ENCODE measurements at regions not wholly inside any gene's neighbourhood (a gene's known extent, or its start where the extent isn't known, plus 50 kb on each side); places are given as distances from the start of the nearest gene placed in this dataset.
"Not testable (repeated sequence)": the region's sequence is repeated elsewhere in the genome, so short reads cannot be mapped to it uniquely, and the experiment has no call there.

- DNase-seq (ENCODE audit: low read depth) = no peak
Measured at GRCh38 chr3:170651260-170651845, 65.5 kb upstream of the SLC7A14 start.

DNA sequence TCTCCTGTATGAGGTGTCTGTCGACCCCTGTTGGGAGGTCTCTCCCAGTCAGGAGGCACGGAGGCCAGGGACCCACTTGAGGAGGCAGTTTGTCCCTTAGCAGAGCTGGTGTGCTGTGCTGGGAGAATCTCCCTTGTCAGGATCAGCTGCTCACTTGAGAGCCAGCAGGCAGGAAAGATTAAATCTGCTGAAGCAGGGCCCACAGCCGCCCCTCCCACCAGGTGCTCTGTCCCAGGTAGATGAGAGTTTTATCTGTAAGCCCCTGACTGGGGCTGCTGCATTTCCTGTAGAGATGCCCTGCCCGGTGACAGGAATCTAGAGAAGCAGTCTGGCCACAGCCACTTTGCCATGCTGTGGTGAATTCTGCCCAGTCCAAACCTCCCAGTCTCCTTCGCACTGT, 64.7 kb upstream of the SLC7A14 start:
- DNase-seq (ENCODE audit: low read depth) = not testable (repeated sequence)

- no peak for DNase-seq (ENCODE audit: low read depth)
Measured at GRCh38 chr3:170644711-170645110, 58.8 kb upstream of the SLC7A14 start.

DNA sequence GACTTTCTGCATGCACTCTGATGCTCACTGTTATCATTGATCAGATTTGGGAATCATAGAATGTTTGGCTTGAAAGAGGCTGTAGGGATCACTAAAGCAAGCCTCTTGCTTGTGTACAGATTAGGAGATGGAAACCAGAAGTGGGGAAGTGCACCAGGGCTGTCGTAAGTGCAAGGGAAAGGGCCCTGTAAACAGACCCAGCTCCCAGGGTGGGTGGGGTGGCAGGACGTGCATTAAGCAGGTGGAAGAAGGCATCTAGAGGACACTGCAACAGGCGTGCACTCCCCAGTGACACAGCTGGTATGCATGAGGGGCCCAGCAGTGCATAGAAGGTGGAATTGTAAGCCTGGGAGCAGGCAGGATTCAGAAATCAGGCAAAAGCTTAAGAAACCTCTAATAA, 58.0 kb upstream of the SLC7A14 start:
- DNase-seq (ENCODE audit: low read depth) = no peak

- DNase-seq (ENCODE audit: low read depth) = no peak
Measured at GRCh38 chr3:170642882-170643601, 57.2 kb upstream of the SLC7A14 start.

DNA sequence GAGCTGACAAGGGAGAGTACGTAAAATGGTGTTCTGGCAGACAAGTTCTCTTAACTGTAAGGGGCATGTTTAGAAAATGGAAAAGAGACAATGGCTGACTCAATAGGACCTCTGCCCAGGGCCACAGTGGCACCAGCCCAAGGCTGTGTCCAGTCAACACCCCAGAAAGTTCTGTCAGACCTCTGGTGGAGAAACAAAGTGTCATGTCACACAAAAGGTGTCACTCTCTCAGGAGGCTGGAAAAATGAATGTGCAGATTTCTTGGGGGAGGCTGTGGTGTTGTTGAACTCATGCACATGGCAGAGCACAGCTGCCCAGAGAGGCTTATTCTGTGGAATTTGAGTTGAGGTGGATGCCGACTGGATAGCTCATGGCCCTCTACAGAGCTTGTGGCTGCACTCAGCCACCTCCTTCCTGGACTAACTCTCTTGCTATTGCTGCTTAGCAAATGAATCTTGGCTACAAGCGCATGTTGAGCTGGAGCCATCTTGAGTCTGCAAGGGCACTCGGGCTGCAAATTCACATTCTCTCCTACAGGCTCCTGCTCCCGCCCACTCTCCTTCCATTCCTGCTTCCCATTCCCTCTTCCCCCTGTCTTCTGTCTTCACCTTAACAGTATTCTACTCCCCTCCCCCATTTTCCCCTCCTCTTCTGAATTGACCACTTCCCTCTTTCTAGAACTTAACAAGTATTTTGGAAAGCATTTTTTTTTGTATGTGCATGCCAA, 55.8 kb upstream of the SLC7A14 start:
- no peak for DNase-seq (ENCODE audit: low read depth)

DNA sequence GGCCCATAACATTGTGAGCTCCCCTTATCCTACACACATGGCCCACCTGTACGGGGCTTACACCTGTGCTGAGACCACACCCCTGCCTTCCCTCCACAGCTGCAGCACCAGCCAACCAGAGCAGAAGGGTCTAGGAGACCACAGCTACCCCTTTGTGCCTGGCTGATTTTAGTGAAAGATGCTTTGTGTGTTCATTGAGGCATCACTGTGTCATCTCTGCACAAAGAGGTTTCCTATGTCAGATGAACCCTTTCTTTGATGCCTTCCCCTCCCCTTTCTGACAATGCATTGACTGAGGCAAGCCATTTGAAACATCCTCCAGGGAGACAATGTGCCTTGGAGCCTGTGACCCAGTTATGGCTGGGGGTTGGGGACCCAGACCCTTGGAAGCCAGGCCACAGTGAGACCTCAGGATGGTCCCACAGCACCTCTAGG, 54.9 kb upstream of the SLC7A14 start:
- DNase-seq (ENCODE audit: low read depth) = no peak

DNA sequence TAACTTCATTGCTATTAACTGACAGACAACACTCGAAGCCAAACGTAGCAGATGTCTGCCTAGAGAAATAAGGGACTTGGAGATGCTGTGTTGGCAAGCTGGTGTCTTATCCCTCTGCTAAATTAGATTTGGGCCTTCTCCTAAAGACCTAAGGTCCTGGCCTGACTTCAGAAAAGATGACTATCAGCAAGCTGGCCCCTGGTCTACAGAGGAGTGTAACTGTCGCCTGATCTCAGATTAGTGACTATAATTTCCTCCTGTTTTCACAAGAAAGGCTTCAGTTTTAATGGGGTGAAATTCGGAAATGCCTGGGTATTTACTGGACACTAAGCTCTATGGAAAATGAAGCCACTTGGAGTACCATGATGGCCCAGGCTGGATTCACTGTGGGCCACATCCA, 53.1 kb upstream of the SLC7A14 start:
- DNase-seq (ENCODE audit: low read depth) = no peak

- DNase-seq (ENCODE audit: low read depth) = no peak
Measured at GRCh38 chr3:170637306-170637705, 51.4 kb upstream of the SLC7A14 start.

GRCh38 chr3:170636400-170636973, 50.6 kb upstream of the SLC7A14 start:
- DNase-seq (ENCODE audit: low read depth) = no peak

All from activated gamma-delta T cell treated with anti-CD3 and anti-CD28 coated beads, Interleukin-2, amount 50 U/mL, for 16 hours (primary cell).